ENCODE measurements at regions not wholly inside any gene's neighbourhood (a gene's known extent, or its start where the extent isn't known, plus 50 kb on each side); places are given as distances from the start of the nearest gene placed in this dataset.

DNA sequence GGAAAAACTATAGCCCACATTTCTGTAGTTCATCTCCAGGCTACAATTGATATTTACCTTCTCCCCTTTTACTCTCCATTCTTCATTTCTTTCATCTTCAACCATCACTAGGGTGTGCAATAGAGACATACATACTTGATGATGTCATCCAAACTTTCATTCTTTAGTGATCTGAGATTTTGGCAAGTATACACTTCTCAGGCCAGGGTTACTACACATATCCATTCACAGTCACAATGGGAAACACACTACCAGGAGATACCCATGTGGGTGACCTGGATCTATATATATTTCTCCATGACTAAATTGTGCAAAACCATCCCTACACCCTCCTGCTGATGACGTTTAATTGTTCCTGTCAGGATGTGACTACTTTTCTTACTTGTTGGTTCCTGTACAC lies 769.5 kb upstream of the DPPA4 start:
- Mint-ChIP-seq H3K36me3 (ENCODE audit: insufficient read depth in 1 of 3, low read depth in 3 of 3) (no peaks in the 10 kb centered on the region), H3K9me3 (peaks cover 0 to 2% of the 10 kb centered on the region in 2 experiments; a peak in 3 of 5 replicates), H3K4me1 (peaks cover 2% of the 10 kb centered on the region in 2 experiments), H3K4me3 (no peak overlapping the region), H3K27ac (no peak overlapping the region), H3K27me3 (ENCODE audit: low read depth) (no peaks in the 10 kb centered on the region)
- H3T11ph ChIP-seq (ENCODE audit: low read length) = no peak overlapping the region
- no peaks in the 10 kb centered on the region for H3K4me1 ChIP-seq (ENCODE audit: insufficient read depth, low read length)
- H4K20me1 ChIP-seq (ENCODE audit: control insufficient read depth, insufficient read depth, insufficient read length) = no peaks in the 10 kb centered on the region
- DNase-seq = no peak
- no peak overlapping the region for H2BK12ac ChIP-seq (ENCODE audit: insufficient read length, low read depth, low read length)
- no peaks in the 10 kb centered on the region for H3K79me2 ChIP-seq (ENCODE audit: insufficient read depth, low read length)
- H3K23me2 ChIP-seq (ENCODE audit: insufficient read length, low read depth, low read length, poor library complexity, severe bottlenecking) = no peaks in the 10 kb centered on the region
- no peak overlapping the region for H4K91ac ChIP-seq (ENCODE audit: insufficient read length, low read depth, low read length)
- no peak overlapping the region for H2BK15ac ChIP-seq (ENCODE audit: low read depth, low read length)
- no peak overlapping the region for H3K56ac ChIP-seq (ENCODE audit: insufficient read length, low read depth, low read length)
- H3K18ac ChIP-seq (ENCODE audit: insufficient read length, low read depth, low read length) = no peak overlapping the region
- H2BK5ac ChIP-seq (ENCODE audit: insufficient read length, low read length) = no peak overlapping the region
- no peak overlapping the region for H3K4me2 ChIP-seq (ENCODE audit: insufficient read depth, insufficient read length, low read length)
- no peak overlapping the region for H2AFZ ChIP-seq (ENCODE audit: low read length)
- no peak overlapping the region for H4K8ac ChIP-seq (replicated peaks; ENCODE audit: insufficient read length, low read depth, low read length)
- no peak overlapping the region for H3K14ac ChIP-seq (ENCODE audit: insufficient read depth, low read length)
- H2AK5ac ChIP-seq (ENCODE audit: insufficient read length, low read length) = no peak overlapping the region
- no peak overlapping the region for H3K23ac ChIP-seq (ENCODE audit: insufficient read length, low read depth, low read length)
- H3K9ac ChIP-seq (ENCODE audit: extremely low read depth, insufficient read length, low read length) = no peak overlapping the region
- H3K9me3 ChIP-seq (ENCODE audit: control insufficient read depth, low read depth, low read length) = no peaks in the 10 kb centered on the region
- H3K79me1 ChIP-seq (ENCODE audit: insufficient read depth, low read depth, low read length, poor library complexity, severe bottlenecking) = no peaks in the 10 kb centered on the region
- H4K5ac ChIP-seq (ENCODE audit: insufficient read length, low read depth, low read length) = no peak overlapping the region
- no CpG with 5 or more reads among the region's 1 CpG for WGBS (ENCODE audit: extremely low coverage, insufficient read length, low lambda C conversion rate)
- no peaks in the 10 kb centered on the region for H3K27me3 ChIP-seq (ENCODE audit: insufficient read depth, low read length)
- no peak overlapping the region for H3K4ac ChIP-seq (ENCODE audit: low read depth, low read length)
- no peak overlapping the region for H3K27ac ChIP-seq (ENCODE audit: insufficient read length, low read depth, low read length)
- no peak overlapping the region for H2BK120ac ChIP-seq (ENCODE audit: low read depth, low read length, poor library complexity, severe bottlenecking)
- TF ChIP-seq, protein P1, sequence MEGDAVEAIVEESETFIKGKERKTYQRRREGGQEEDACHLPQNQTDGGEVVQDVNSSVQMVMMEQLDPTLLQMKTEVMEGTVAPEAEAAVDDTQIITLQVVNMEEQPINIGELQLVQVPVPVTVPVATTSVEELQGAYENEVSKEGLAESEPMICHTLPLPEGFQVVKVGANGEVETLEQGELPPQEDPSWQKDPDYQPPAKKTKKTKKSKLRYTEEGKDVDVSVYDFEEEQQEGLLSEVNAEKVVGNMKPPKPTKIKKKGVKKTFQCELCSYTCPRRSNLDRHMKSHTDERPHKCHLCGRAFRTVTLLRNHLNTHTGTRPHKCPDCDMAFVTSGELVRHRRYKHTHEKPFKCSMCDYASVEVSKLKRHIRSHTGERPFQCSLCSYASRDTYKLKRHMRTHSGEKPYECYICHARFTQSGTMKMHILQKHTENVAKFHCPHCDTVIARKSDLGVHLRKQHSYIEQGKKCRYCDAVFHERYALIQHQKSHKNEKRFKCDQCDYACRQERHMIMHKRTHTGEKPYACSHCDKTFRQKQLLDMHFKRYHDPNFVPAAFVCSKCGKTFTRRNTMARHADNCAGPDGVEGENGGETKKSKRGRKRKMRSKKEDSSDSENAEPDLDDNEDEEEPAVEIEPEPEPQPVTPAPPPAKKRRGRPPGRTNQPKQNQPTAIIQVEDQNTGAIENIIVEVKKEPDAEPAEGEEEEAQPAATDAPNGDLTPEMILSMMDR (conservative IDR thresholded peaks at IDR 0.05) = no peak
- H2BK20ac ChIP-seq (ENCODE audit: low read depth, low read length, poor library complexity, severe bottlenecking) = no peak overlapping the region

All from H9 (cell line).